ENCODE measurements at regions not wholly inside any gene's neighbourhood (a gene's known extent, or its start where the extent isn't known, plus 50 kb on each side); places are given as distances from the start of the nearest gene placed in this dataset.

- ATAC-seq (no peak), DNase-seq (ENCODE audit: low spot score) (no peak)
- Histone ChIP-seq H4K20me1 (replicated peaks; ENCODE audit: insufficient read depth) (no peaks in the 10 kb centered on the region), H3K79me2 (replicated peaks; ENCODE audit: insufficient read depth) (no peaks in the 10 kb centered on the region), H3K4me3 (no peak overlapping the region), H3F3A (replicated peaks; ENCODE audit: low read depth) (no peaks in the 10 kb centered on the region), H3K27me3 (ENCODE audit: insufficient read depth) (0 out of 2 replicates have a peak, but pooled peaks cover 3% of the 10 kb centered on the region), H3K4me1 (ENCODE audit: insufficient read depth) (no peaks in the 10 kb centered on the region), H2AFZ (no peak overlapping the region), H3K36me3 (ENCODE audit: insufficient read depth) (peaks cover 9% of the 10 kb centered on the region; the same call in 1 of the 2 replicates), H3K27ac (ENCODE audit: low read depth) (no peak overlapping the region), H3K4me2 (no peak overlapping the region), H3K9me2 (ENCODE audit: insufficient read depth) (no peaks in the 10 kb centered on the region)
- Mint-ChIP-seq H3K36me3 (ENCODE audit: low read depth) (no peaks in the 10 kb centered on the region), H3K27ac (no peak overlapping the region), H3K9me3 (no peaks in the 10 kb centered on the region; the same call in 2 of the 3 replicates), H3K4me3 (no peak overlapping the region), H3K27me3 (ENCODE audit: insufficient read depth, low read depth, poor library complexity) (peaks cover 4% of the 10 kb centered on the region), H3K4me1 (no peaks in the 10 kb centered on the region)
- TF ChIP-seq REST (IDR thresholded peaks at IDR 0.05; ENCODE audit: unreplicated experiment) (no peak), NANOG (IDR thresholded peaks at IDR 0.05; ENCODE audit: borderline replicate concordance) (no peak), EZH2 (IDR thresholded peaks at IDR 0.05; ENCODE audit: low read depth, unreplicated experiment) (no peak), ETS1 (IDR thresholded peaks at IDR 0.05) (no peak), ZNF462 (CRISPR knock-in tag; IDR thresholded peaks at IDR 0.05) (no peak), CREB1 (CRISPR knock-in tag; IDR thresholded peaks at IDR 0.05; ENCODE audit: low read depth) (no peak), ZNF114 (CRISPR knock-in tag; IDR thresholded peaks at IDR 0.05) (no peak), EZH2phosphoT487 (IDR thresholded peaks at IDR 0.05; ENCODE audit: unreplicated experiment) (no peak), STAT1 (IDR thresholded peaks at IDR 0.05; ENCODE audit: unreplicated experiment) (no peak), ZNF331 (CRISPR knock-in tag; IDR thresholded peaks at IDR 0.05; ENCODE audit: low read depth) (no peak), JUNB (IDR thresholded peaks at IDR 0.05; ENCODE audit: unreplicated experiment) (no peak), CTCF (conservative IDR thresholded peaks at IDR 0.05; ENCODE audit: low read depth in 2 of 2) (no peak), POLR2AphosphoS5 (IDR thresholded peaks at IDR 0.05; ENCODE audit: low read depth) (no peak)
Measured at GRCh38 chr22:49561338-49561737, 266.3 kb downstream of the BRD1 start.

Measured in GM23338 (cell line).